Right ventricle myocardium superior (tissue), 1 donor: ENCODE measurements at regions not wholly inside any gene's neighbourhood (a gene's known extent, or its start where the extent isn't known, plus 50 kb on each side); places are given as distances from the start of the nearest gene placed in this dataset.
A peak's percentile ranks its signal among the peaks of the same experiment; 100 is the strongest.

ENCODE experiments used
- ATAC-seq: fragments of 200-7000 bp; cut with Tn5 transposase; one replicate; pipeline ENCODE4 v1.9.1; 2020; ENCODE audit warnings: mild to moderate bottlenecking; ENCODE audit not compliant: poor library complexity
- DNase-seq: peaks from one replicate; pipeline ENCODE4 v3.0.0-alpha.2; 2020
- intact Hi-C: fragments of 100-400 bp; cut with DNase I; formaldehyde crosslinking; loops from one replicate; pipeline ENCODE4 v1.11.2; 2022
- donor health status: DM: no; HTN: yes; CAD: no; lungs with severe emphysema.

GRCh38 chr14:89040080-89040459 is 215.6 kb downstream of the TTC8 start:
- no peak for DNase-seq
- no peak for ATAC-seq
- intact Hi-C loops = loop anchor here (2.0 to 10.0 kb wide), 3 partner anchors 375 to 861 kb away; partner anchors contain the start of gene FOXN3

DNA sequence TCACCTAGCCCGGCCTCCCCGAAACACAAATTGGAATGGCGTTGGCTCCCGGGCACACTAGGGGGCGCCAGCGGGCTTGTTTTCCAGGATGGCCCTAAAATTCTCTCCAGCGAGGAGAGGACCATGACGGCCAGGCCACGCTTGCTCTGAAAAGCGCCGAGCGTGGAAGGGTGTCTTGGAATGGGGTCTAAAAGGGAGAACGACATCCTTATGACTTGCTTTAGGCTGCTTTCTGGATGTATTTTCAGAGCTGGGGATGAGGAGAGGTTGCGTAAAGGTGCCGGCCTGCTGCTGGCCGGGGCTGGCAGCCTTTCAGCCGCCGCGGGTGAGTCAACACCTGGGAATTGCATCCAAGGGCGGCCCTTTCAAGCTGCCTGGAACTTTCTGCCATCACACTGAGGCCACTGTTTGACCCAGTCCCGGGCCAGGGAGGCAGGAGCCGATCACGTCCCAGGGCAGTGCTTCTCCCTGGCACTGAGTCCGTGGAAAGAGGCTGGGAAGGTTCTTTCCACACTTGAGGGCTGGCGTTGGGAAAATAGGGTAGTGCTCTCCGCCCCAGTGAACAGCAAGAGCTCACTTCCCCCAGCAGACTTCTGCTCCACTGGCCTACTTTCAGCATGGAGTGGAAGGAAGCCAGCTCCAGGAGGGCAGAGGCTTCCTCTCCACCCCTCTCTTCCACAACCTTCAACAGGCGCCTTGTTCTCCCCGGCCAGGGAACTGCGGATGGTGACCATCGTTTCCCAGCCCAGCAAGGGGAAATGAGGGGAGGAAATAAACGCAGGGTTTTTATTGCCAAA is 216.2 kb downstream of the TTC8 start:
- intact Hi-C loops = loop anchor here (2.0 to 10.0 kb wide), 3 partner anchors 374 to 860 kb away; partner anchors contain the start of gene FOXN3
- DNase-seq = peak; percentile 92
- peak; percentile 96 for ATAC-seq

GRCh38 chr14:89041257-89041582 is 216.8 kb downstream of the TTC8 start:
- intact Hi-C loops = loop anchor here (2.0 to 10.0 kb wide), 3 partner anchors 374 to 860 kb away; partner anchors contain the start of gene FOXN3
- DNase-seq = no peak
- ATAC-seq = peak; percentile 24

- intact Hi-C loops = loop anchor here (5.0 to 10.0 kb wide), 2 partner anchors 373 to 730 kb away; partner anchors contain the start of gene FOXN3
- DNase-seq (no peak), ATAC-seq (no peak)
Observed at GRCh38 chr14:89042021-89042420, 217.6 kb downstream of the TTC8 start.

- intact Hi-C loops = no loop called here
- ATAC-seq = no peak
- DNase-seq = no peak
Observed at GRCh38 chr14:89053303-89053702, 228.9 kb downstream of the TTC8 start.

DNA sequence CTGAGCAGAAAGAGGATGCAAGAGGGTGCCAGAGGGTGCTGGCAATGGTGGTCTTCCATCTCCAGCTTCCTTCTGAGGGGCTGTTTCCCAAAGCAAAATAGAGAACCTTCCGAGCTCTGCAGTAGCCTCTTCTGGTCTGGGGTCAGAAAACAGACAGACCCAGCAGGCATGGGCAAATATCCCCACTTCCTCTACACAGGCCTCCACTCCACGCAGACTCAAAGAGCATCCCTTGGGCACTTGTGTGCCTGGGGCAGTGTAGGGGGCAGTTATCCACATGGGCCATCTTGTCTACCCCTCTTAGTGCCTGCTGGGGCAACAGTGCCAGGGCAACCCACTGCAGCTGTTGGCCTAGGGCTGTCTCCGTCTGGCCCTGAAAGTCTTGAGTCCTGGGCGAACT is 231.9 kb downstream of the TTC8 start:
- DNase-seq (no peak), ATAC-seq (no peak)
- intact Hi-C loops = no loop called here

GRCh38 chr14:89058697-89059096 is 234.2 kb downstream of the TTC8 start:
- no peak for ATAC-seq
- intact Hi-C loops = no loop called here

GRCh38 chr14:89060191-89060590 is 235.7 kb downstream of the TTC8 start:
- no peak for ATAC-seq
- intact Hi-C loops = no loop called here

More at GRCh38 chr14:89058697-89059096, 234.2 kb downstream of the TTC8 start:
- no peak for DNase-seq

GRCh38 chr14:89061696-89062095 is 237.2 kb downstream of the TTC8 start:
- ATAC-seq = no peak
- intact Hi-C loops = no loop called here
- DNase-seq = no peak

More at GRCh38 chr14:89060191-89060590, 235.7 kb downstream of the TTC8 start:
- no peak for DNase-seq

DNA sequence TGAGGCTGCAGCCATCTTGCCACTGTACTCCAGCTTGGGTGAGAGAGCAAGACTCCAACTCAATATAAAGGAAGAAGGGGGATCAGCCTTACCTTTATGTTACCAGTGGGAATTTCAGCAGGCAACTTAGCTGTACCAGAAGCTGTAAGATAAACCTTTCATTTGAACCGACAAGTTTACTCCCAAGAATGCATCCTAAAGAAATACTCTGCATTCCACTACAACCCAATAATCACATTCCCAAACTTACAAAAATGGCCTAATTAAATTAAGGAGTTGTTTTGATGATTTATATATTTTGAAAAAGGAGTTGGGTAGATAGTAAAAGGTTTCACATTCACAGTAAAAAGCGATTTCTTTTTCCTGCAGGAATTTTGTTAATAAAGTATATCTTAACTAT is 241.4 kb downstream of the TTC8 start:
- ATAC-seq (no peak), DNase-seq (no peak)
- intact Hi-C loops = no loop called here

- ATAC-seq (no peak), DNase-seq (no peak)
- intact Hi-C loops = no loop called here
Observed at GRCh38 chr14:89067293-89067972, 243.0 kb downstream of the TTC8 start.

- intact Hi-C loops = no loop called here
- no peak for ATAC-seq
- DNase-seq = no peak
Observed at GRCh38 chr14:89078021-89078795, 253.8 kb downstream of the TTC8 start.

DNA sequence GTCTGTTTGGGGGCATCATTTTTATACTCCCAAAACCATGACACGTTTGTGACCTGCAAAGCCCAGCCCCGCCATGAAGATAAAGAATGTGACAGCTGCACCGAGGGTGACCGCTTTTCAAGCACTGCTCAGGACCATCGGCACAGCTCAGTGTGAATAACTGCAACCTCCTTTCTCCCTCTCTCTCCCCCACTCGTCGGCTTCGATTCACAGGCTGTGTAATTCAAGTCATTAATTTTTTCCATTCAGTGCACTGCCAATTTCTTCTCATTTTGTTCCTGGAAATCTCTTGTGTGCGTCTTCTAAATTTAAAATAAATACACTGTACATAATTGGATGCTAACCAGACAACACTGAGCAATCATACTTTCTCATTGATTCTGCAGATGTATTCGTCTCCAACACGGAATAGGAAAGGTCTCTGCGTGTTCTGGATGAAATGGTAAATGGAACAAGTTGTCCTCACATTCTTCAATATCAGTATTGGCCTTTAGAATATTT is 260.8 kb downstream of the TTC8 start:
- ATAC-seq (peak; percentile 47), DNase-seq (no peak)
- intact Hi-C loops = no loop called here

- intact Hi-C loops = no loop called here
Observed at GRCh38 chr14:89085737-89086382, 261.4 kb downstream of the TTC8 start.

GRCh38 chr14:89088530-89088929 is 264.1 kb downstream of the TTC8 start:
- intact Hi-C loops = no loop called here
- ATAC-seq (peak; percentile 22), DNase-seq (no peak)

More at GRCh38 chr14:89085737-89086382, 261.4 kb downstream of the TTC8 start:
- DNase-seq (no peak), ATAC-seq (peak; percentile 81)

- no peak for DNase-seq
- ATAC-seq = no peak
- intact Hi-C loops = no loop called here
Observed at GRCh38 chr14:89089330-89089729, 264.9 kb downstream of the TTC8 start.

GRCh38 chr14:89091781-89092180 is 267.3 kb downstream of the TTC8 start:
- intact Hi-C loops = no loop called here

GRCh38 chr14:89093083-89093730 is 268.8 kb downstream of the TTC8 start:
- intact Hi-C loops = no loop called here
- DNase-seq (no peak), ATAC-seq (no peak)

More at GRCh38 chr14:89091781-89092180, 267.3 kb downstream of the TTC8 start:
- DNase-seq (no peak), ATAC-seq (no peak)
